Suprapubic skin (tissue), 4 donors: ENCODE measurements at regions not wholly inside any gene's neighbourhood (a gene's known extent, or its start where the extent isn't known, plus 50 kb on each side); places are given as distances from the start of the nearest gene placed in this dataset.

Experiments
- EP300 ChIP-seq: sonication (generic); formaldehyde crosslinking; IDR thresholded peaks from one replicate; pipeline ENCODE4 v1.6.1; 2017; ENCODE audit warnings: antibody characterized with exemption
- POLR2A ChIP-seq, 2 donors: fragments of 450-650 bp; IDR thresholded peaks; one replicate each; pipeline ENCODE4 v1.6.1; 2017; ENCODE audit warnings: antibody characterized with exemption in 2 of 2, mild to moderate bottlenecking in 2 of 2, moderate library complexity in 2 of 2
- POLR2AphosphoS5 ChIP-seq, 3 donors: sonication (generic); formaldehyde crosslinking; IDR thresholded peaks; one replicate each; pipeline ENCODE4 v1.6.1; 2017; ENCODE audit warnings: antibody characterized with exemption in 3 of 3
- TF ChIP-seq, protein P1 (sequence below), 2 donors: fragments of 200-600 bp in 1 of 2; fragments of 450-650 bp in 1 of 2; sonication (generic) in 1 of 2; IDR thresholded peaks; one replicate each; pipeline ENCODE4 v1.5.1; 2016 to 2019; ENCODE audit warnings: antibody characterized with exemption in 2 of 2, mild to moderate bottlenecking in 1 of 2, moderate library complexity in 1 of 2

DNA sequence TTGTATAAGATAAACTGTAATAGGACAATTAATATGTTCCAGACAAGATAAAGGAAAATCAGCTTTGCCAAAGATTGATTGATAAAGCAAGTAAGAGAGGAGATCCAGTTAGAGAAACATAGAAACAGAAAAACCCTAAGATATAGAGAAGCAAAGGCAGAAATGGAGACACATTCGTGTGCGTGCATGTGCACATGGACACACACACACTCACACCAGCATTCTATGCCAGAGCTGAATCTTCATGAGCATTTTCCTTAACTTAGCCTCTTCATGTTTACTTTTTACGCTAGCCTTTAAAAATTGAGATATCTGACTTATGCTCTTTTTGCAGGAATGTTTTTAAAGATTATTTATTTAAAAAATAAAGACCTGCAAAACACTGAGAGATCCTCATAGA is 168.5 kb upstream of the ATP2B1 start:
- TF ChIP-seq, protein P1, sequence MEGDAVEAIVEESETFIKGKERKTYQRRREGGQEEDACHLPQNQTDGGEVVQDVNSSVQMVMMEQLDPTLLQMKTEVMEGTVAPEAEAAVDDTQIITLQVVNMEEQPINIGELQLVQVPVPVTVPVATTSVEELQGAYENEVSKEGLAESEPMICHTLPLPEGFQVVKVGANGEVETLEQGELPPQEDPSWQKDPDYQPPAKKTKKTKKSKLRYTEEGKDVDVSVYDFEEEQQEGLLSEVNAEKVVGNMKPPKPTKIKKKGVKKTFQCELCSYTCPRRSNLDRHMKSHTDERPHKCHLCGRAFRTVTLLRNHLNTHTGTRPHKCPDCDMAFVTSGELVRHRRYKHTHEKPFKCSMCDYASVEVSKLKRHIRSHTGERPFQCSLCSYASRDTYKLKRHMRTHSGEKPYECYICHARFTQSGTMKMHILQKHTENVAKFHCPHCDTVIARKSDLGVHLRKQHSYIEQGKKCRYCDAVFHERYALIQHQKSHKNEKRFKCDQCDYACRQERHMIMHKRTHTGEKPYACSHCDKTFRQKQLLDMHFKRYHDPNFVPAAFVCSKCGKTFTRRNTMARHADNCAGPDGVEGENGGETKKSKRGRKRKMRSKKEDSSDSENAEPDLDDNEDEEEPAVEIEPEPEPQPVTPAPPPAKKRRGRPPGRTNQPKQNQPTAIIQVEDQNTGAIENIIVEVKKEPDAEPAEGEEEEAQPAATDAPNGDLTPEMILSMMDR (IDR thresholded peaks at IDR 0.05): no peak
- no peak for TF ChIP-seq POLR2A (IDR thresholded peaks at IDR 0.05)
- no peak for TF ChIP-seq EP300
- no peak for TF ChIP-seq POLR2AphosphoS5 (IDR thresholded peaks at IDR 0.05)
